Left lung (tissue), 4 donors: ENCODE measurements at regions not wholly inside any gene's neighbourhood (a gene's known extent, or its start where the extent isn't known, plus 50 kb on each side); places are given as distances from the start of the nearest gene placed in this dataset.

ENCODE experiments used
- ATAC-seq: fragments of 200-7000 bp; cut with Tn5 transposase; one replicate; pipeline ENCODE4 v1.9.1; 2020; ENCODE audit warnings: moderate library complexity
- DNase-seq, 4 donors: peaks; one replicate each; pipeline ENCODE4 v3.0.0-alpha.2; 2013 to 2020
- H3K27ac ChIP-seq, 2 donors: fragments of 200-600 bp; sonication (generic) in 1 of 2; one replicate each; pipeline versions ENCODE4 v1.5.0 to v1.8.0; 2020 to 2021
- H3K27me3 ChIP-seq, 2 donors: fragments of 200-600 bp; sonication (generic) in 1 of 2; one replicate each; pipeline versions ENCODE4 v1.5.0 to v1.8.0; 2020 to 2021
- H3K36me3 ChIP-seq, 2 donors: fragments of 200-600 bp; sonication (generic) in 1 of 2; one replicate each; pipeline versions ENCODE4 v1.5.0 to v1.8.0; 2020 to 2021
- H3K4me1 ChIP-seq, 2 donors: fragments of 200-600 bp; one replicate each; pipeline ENCODE4 v1.8.0; 2021
- H3K4me3 ChIP-seq, 2 donors: fragments of 200-600 bp; sonication (generic) in 1 of 2; one replicate each; pipeline versions ENCODE4 v1.5.0 to v1.8.0; 2020 to 2021; ENCODE audit warnings: mild to moderate bottlenecking in 1 of 2
- H3K9me3 ChIP-seq, 2 donors: fragments of 200-600 bp; sonication (generic) in 1 of 2; one replicate each; pipeline versions ENCODE4 v1.5.0 to v1.8.0; 2020 to 2021
- CTCF ChIP-seq, 2 donors: fragments of 200-600 bp; sonication (generic) in 1 of 2; IDR thresholded peaks; one replicate each; pipeline versions ENCODE4 v1.5.0 to v1.8.0; 2021; ENCODE audit warnings: antibody characterized with exemption in 2 of 2
- intact Hi-C, 2 donors: fragments of 100-400 bp; cut with DNase I; formaldehyde crosslinking; loops; one replicate each; pipeline versions ENCODE4 v1.11.2 to v1.14.2; 2022
- donor health status: DM: no; HTN: yes; CAD: no.
- donor health status: DM: no; HTN: no; CAD: no.

- Histone ChIP-seq H3K27me3 (peaks cover 0 to 15% of the 10 kb centered on the region in 2 donors), H3K4me1 (no peaks in the 10 kb centered on the region), H3K4me3 (no peak overlapping the region), H3K27ac (no peak overlapping the region), H3K36me3 (no peaks in the 10 kb centered on the region), H3K9me3 (peaks cover 0 to 4% of the 10 kb centered on the region in 2 donors)
- ATAC-seq: peak; percentile 64
- DNase-seq: no peak
- intact Hi-C loops: no loop called here
- TF ChIP-seq CTCF (IDR thresholded peaks at IDR 0.05): no peak
Observed at GRCh38 chr10:120069700-120070099, 177.2 kb downstream of the SEC23IP start.

DNA sequence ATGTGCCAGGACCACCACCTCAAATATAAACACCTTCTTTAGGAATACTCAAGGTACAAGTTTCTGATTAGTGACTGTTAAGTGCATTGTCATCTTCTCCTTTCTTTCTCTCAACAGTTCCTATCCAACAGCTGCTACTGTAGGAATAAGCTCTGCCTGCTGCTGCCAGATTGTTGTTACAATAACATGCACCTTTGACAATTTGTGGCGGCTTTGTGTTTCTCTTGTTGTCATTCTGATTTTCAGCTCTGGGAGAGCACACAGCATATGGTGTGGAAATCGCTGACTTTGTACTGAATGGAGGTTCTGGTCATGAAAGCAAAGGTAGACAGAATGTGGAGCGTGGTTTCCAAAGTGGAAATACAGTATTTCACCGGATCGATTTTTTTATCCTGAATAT is 182.8 kb downstream of the SEC23IP start:
- intact Hi-C loops: no loop called here
- no peaks in the 10 kb centered on the region for H3K4me1 ChIP-seq
- H3K9me3 ChIP-seq: peaks cover 0 to 4% of the 10 kb centered on the region in 2 donors
- no peaks in the 10 kb centered on the region for H3K36me3 ChIP-seq
- TF ChIP-seq CTCF (IDR thresholded peaks at IDR 0.05): no peak
- ATAC-seq (no peak), DNase-seq (no peak)
- H3K27ac ChIP-seq: no peak overlapping the region
- no peak overlapping the region for H3K4me3 ChIP-seq
- peaks cover 5 to 15% of the 10 kb centered on the region in 2 donors for H3K27me3 ChIP-seq

DNA sequence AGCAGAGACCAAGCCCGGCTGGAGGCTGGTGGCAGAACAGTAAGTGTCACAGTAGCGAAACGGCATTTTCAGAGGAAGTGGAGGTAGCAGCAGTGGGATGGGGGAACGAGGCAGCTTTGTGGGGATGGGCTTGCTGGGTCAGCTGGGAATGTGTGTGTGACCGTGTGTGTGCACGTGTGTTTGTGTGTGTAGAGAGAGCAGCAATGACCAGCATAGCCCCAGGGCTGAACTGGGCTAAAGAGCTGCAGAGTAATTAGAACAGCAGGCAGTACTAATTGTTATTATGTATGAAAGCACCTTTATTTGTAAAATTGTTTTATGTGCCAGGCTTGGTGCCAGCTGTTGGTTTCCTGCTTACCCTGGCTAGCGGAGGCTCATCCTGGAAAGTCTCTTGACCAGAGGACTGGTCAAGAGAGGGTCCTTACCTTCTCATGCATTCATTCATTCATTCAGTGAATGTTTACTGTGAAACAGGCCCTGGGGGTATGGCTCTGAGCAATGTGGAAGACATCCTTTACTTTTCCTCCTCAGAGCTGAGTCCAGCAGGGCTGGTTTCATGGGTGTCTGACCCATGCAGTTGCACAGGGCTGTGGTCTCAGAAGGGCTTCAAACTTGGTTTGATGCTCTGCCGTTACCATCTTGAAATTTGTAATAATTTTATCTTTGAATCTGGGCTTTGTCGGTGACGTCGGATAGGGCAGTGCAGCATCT is 184.6 kb downstream of the SEC23IP start:
- no peak for DNase-seq
- intact Hi-C loops: no loop called here
- ATAC-seq: no peak
- H3K36me3 ChIP-seq: no peaks in the 10 kb centered on the region
- H3K27ac ChIP-seq: no peak overlapping the region
- no peak overlapping the region for H3K4me3 ChIP-seq
- H3K27me3 ChIP-seq: peaks cover 5 to 11% of the 10 kb centered on the region in 2 donors
- TF ChIP-seq CTCF (IDR thresholded peaks at IDR 0.05): no peak
- H3K4me1 ChIP-seq: no peaks in the 10 kb centered on the region
- peaks cover 0 to 4% of the 10 kb centered on the region in 2 donors for H3K9me3 ChIP-seq

DNA sequence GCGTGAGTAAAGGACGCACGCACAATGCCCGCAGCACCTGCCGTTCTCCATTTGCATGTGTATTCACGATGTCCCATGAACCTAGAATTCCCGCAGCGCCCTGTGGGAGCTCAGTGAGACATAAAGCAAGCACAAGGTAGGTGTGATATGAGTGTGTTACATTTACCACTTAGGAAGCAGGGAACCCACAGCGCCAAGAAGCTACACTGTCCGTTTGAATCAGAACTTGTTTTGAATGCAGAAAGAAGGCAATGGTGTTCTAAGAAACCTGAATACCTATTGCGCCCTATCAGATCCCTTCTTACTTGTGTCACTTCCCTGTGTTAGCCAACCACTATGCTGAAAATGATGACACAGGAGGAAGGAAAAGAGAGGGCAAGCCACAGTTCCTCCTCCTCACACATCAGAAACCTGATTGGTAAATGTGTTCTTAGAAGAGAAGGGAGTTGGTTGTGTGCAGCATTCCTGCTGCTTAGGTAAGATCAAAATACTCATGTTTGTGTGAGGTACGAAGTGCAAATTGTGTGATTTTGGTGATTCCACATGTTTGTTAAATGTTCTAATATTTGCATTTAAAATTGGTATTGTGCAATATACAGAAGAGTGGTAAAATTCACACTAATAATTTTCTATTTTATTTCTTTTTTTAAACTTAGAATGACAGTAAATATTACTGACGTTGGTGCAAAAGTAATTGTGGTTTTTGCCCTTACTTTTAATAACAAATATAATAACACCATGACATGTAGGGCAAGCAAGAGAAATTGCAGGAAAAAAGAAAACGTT is 185.4 kb downstream of the SEC23IP start:
- Histone ChIP-seq H3K4me1 (no peaks in the 10 kb centered on the region), H3K27ac (no peak overlapping the region), H3K27me3 (peaks cover 5 to 11% of the 10 kb centered on the region in 2 donors), H3K36me3 (no peaks in the 10 kb centered on the region), H3K9me3 (peaks cover 0 to 4% of the 10 kb centered on the region in 2 donors), H3K4me3 (no peak overlapping the region)
- DNase-seq (no peak), ATAC-seq (no peak)
- intact Hi-C loops: no loop called here
- TF ChIP-seq CTCF (IDR thresholded peaks at IDR 0.05): no peak

- no peak for DNase-seq
- H3K27me3 ChIP-seq: peaks cover 0 to 4% of the 10 kb centered on the region in 2 donors
- H3K36me3 ChIP-seq: no peaks in the 10 kb centered on the region
- H3K4me1 ChIP-seq: no peaks in the 10 kb centered on the region
- intact Hi-C loops: no loop called here
- no peak for TF ChIP-seq CTCF (IDR thresholded peaks at IDR 0.05)
- H3K9me3 ChIP-seq: no peaks in the 10 kb centered on the region
- ATAC-seq: no peak
- no peak overlapping the region for H3K4me3 ChIP-seq
- no peak overlapping the region for H3K27ac ChIP-seq
Observed at GRCh38 chr10:120085096-120085796, 192.7 kb downstream of the SEC23IP start.
